GM12875 (cell line): ENCODE measurements at regions not wholly inside any gene's neighbourhood (a gene's known extent, or its start where the extent isn't known, plus 50 kb on each side); places are given as distances from the start of the nearest gene placed in this dataset.
"Not testable (repeated sequence)": the region's sequence is repeated elsewhere in the genome, so short reads cannot be mapped to it uniquely, and the experiment has no call there.

Experiments
- H3K4me3 ChIP-seq: one replicate; pipeline ENCODE4 v1.5.1; 2011; ENCODE audit warnings: low read depth, low read length, control low read depth
- CTCF ChIP-seq: IDR thresholded peaks from 2 replicates; pipeline ENCODE4 v1.5.1; 2011; ENCODE audit warnings: low read depth, mild to moderate bottlenecking, control low read depth, inconsistent platforms, low read length, moderate library complexity, borderline replicate concordance; ENCODE audit not compliant: insufficient read depth

GRCh38 chr9:102652471-102652870 is 342.7 kb upstream of the CYLC2 start:
- TF ChIP-seq CTCF: no peak

GRCh38 chr9:102650896-102651295 is 344.2 kb upstream of the CYLC2 start:
- no peak for TF ChIP-seq CTCF
- H3K4me3 ChIP-seq: no peak overlapping the region

More at GRCh38 chr9:102652471-102652870, 342.7 kb upstream of the CYLC2 start:
- H3K4me3 ChIP-seq: no peak overlapping the region

GRCh38 chr9:102642651-102643050 is 352.5 kb upstream of the CYLC2 start:
- H3K4me3 ChIP-seq: no peak overlapping the region
- no peak for TF ChIP-seq CTCF

GRCh38 chr9:102631559-102631958 is 363.6 kb upstream of the CYLC2 start:
- TF ChIP-seq CTCF: peak; percentile 50; the same call in 1 of the 2 replicates
- H3K4me3 ChIP-seq: no peak overlapping the region

GRCh38 chr9:102609461-102609860 is 385.7 kb upstream of the CYLC2 start:
- H3K4me3 ChIP-seq: no peak overlapping the region
- TF ChIP-seq CTCF: no peak

- not testable (repeated sequence) for H3K4me3 ChIP-seq
Observed at GRCh38 chr9:102603198-102604195, 391.6 kb upstream of the CYLC2 start.

GRCh38 chr9:102594241-102594640 is 400.9 kb upstream of the CYLC2 start:
- H3K4me3 ChIP-seq: no peak overlapping the region
- no peak for TF ChIP-seq CTCF
